Esophagus (tissue), 2 donors: ENCODE measurements at regions not wholly inside any gene's neighbourhood (a gene's known extent, or its start where the extent isn't known, plus 50 kb on each side); places are given as distances from the start of the nearest gene placed in this dataset.

ENCODE experiments used
- H3K27ac ChIP-seq, 2 donors: one replicate each; pipeline ENCODE4 v1.5.1; 2013; ENCODE audit warnings: low read depth in 2 of 2, mild to moderate bottlenecking in 2 of 2, inconsistent platforms in 1 of 2, low read length in 1 of 2, moderate library complexity in 1 of 2
- H3K27me3 ChIP-seq, 2 donors: one replicate each; pipeline ENCODE4 v1.6.1; 2013; ENCODE audit warnings: low read length in 2 of 2, control low read depth in 1 of 2, mild to moderate bottlenecking in 1 of 2; ENCODE audit not compliant: insufficient read depth in 2 of 2, control insufficient read depth in 1 of 2
- H3K36me3 ChIP-seq, 2 donors: one replicate each; pipeline ENCODE4 v1.6.1; 2013; ENCODE audit warnings: low read length in 1 of 2; ENCODE audit not compliant: control insufficient read depth in 2 of 2, insufficient read depth in 2 of 2
- H3K4me1 ChIP-seq, 2 donors: one replicate each; pipeline ENCODE4 v1.6.1; 2013; ENCODE audit warnings: low read length in 1 of 2; ENCODE audit not compliant: control insufficient read depth in 2 of 2, insufficient read depth in 2 of 2
- H3K4me3 ChIP-seq, 2 donors: one replicate each; pipeline ENCODE4 v1.5.1; 2013; ENCODE audit warnings: low read length in 2 of 2, mild to moderate bottlenecking in 2 of 2, low read depth in 1 of 2, moderate library complexity in 1 of 2
- H3K9me3 ChIP-seq, 2 donors: one replicate each; pipeline ENCODE4 v1.6.1; 2013; ENCODE audit warnings: mild to moderate bottlenecking in 2 of 2, low read depth in 1 of 2, low read length in 1 of 2, moderate library complexity in 1 of 2; ENCODE audit not compliant: control insufficient read depth in 2 of 2, insufficient read depth in 1 of 2
- WGBS, 2 donors: extraction: QIAGEN DNeasy Blood & Tissue Kit; methylation state at CpG; one replicate each; pipeline ENCODE4 v1.1.7; 2013; 5-methylcytosine and 5-hydroxymethylcytosine counted together
- donor health status: healthy with polysubstance abuse.
- donor health status: Bipolar disorder and iron deficiency.

GRCh38 chr13:52932649-52933048 lies 84.2 kb upstream of the PCDH8 start:
- Histone ChIP-seq H3K4me1 (no peaks in the 10 kb centered on the region), H3K27ac (no peak overlapping the region), H3K27me3 (no peaks in the 10 kb centered on the region), H3K4me3 (no peak overlapping the region), H3K36me3 (no peaks in the 10 kb centered on the region), H3K9me3 (peaks cover 0 to 2% of the 10 kb centered on the region in 2 donors)
- 77 to 83% methylated on average over 6 of the region's 6 CpGs for WGBS, 2 donors

GRCh38 chr13:52931539-52932431 lies 83.3 kb upstream of the PCDH8 start:
- Histone ChIP-seq H3K27me3 (no peaks in the 10 kb centered on the region), H3K4me1 (no peaks in the 10 kb centered on the region)
- WGBS, 2 donors: 47 to 63% methylated on average over 4 of the region's 4 CpGs

GRCh38 chr13:52931131-52931530 lies 82.7 kb upstream of the PCDH8 start:
- Histone ChIP-seq H3K36me3 (no peaks in the 10 kb centered on the region), H3K4me1 (no peaks in the 10 kb centered on the region), H3K9me3 (no peaks in the 10 kb centered on the region), H3K27me3 (no peaks in the 10 kb centered on the region), H3K4me3 (no peak overlapping the region), H3K27ac (no peak overlapping the region)
- WGBS, 2 donors: 79 to 80% methylated on average over 5 of the region's 5 CpGs

More at GRCh38 chr13:52931539-52932431, 83.3 kb upstream of the PCDH8 start:
- Histone ChIP-seq H3K4me3 (no peak overlapping the region), H3K27ac (no peak overlapping the region), H3K36me3 (no peaks in the 10 kb centered on the region), H3K9me3 (no peaks in the 10 kb centered on the region)

- Histone ChIP-seq H3K36me3 (no peaks in the 10 kb centered on the region), H3K27me3 (no peaks in the 10 kb centered on the region), H3K4me1 (peaks cover 0 to 8% of the 10 kb centered on the region in 2 donors), H3K27ac (no peak overlapping the region), H3K9me3 (no peaks in the 10 kb centered on the region), H3K4me3 (no peak overlapping the region)
- 63 to 66% methylated on average over 2 of the region's 2 CpGs for WGBS, 2 donors
These were observed 81.4 kb upstream of the PCDH8 start for GRCh38 chr13:52929846-52930245.

DNA sequence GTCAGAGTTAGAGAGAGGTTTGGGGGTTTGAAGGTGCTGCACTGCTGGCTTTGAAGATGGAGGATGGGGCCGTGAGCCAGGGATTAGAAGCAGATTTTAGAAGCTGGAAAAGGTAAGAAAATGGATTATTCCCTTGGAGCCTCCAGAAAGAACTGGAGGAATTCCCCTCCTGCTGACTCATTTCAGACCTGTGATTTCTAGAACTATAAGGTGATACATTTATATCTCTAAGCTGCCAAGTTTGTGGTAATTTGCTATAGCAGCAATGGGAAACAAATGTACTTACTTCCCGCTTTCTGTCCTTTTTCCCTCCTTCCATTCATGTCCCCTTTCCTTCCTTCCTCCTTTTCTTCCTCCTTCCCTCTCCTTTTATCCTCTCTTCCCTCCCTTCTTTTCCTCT lies 78.5 kb upstream of the PCDH8 start:
- Histone ChIP-seq H3K27ac (peak overlapping the region in 1 of 2 donors; percentile 41), H3K9me3 (no peaks in the 10 kb centered on the region), H3K36me3 (no peaks in the 10 kb centered on the region), H3K27me3 (no peaks in the 10 kb centered on the region), H3K4me1 (peaks cover 0 to 8% of the 10 kb centered on the region in 2 donors), H3K4me3 (no peak overlapping the region)
- 41 to 70% methylated on average over 2 of the region's 2 CpGs for WGBS, 2 donors

DNA sequence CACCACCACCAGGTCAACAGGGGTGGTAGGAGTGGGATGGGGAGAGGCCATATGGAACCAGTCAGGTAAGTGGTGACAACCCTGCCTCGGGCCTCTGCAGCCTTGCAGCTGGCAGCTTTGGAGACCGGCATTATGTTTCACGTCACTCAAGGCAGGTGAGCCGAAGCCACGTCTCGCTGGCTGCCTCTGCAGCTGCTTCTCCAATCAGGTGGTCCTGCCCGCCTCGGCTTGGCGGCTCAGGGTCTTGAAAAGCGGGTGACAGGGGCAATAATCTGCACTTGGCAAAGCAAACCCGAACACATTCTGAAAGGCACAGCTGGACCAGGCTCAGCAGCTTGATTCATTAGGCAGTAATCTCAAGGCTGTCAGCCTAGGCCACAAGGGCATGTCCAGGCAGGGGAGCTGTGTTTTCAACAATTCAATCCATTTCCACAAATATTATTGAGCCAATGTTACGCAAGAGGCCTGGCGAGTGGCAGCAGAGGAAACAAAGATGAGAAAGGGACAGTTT lies 77.4 kb upstream of the PCDH8 start:
- Histone ChIP-seq H3K36me3 (no peaks in the 10 kb centered on the region), H3K27me3 (no peaks in the 10 kb centered on the region), H3K27ac (peak overlapping the region; percentile 66 to 73), H3K4me3 (no peak overlapping the region), H3K4me1 (peaks cover 0 to 8% of the 10 kb centered on the region in 2 donors), H3K9me3 (no peaks in the 10 kb centered on the region)
- WGBS, 2 donors: 34 to 52% methylated on average over 13 of the region's 13 CpGs

- H3K9me3 ChIP-seq: no peaks in the 10 kb centered on the region
- no peaks in the 10 kb centered on the region for H3K36me3 ChIP-seq
- H3K27me3 ChIP-seq: no peaks in the 10 kb centered on the region
- H3K27ac ChIP-seq: peak overlapping the region; percentile 66 to 73
- no peak overlapping the region for H3K4me3 ChIP-seq
- H3K4me1 ChIP-seq: peaks cover 0 to 8% of the 10 kb centered on the region in 2 donors
- 15 to 51% methylated on average over 2 of the region's 2 CpGs for WGBS, 2 donors
These were observed 76.8 kb upstream of the PCDH8 start for GRCh38 chr13:52925251-52925650.

DNA sequence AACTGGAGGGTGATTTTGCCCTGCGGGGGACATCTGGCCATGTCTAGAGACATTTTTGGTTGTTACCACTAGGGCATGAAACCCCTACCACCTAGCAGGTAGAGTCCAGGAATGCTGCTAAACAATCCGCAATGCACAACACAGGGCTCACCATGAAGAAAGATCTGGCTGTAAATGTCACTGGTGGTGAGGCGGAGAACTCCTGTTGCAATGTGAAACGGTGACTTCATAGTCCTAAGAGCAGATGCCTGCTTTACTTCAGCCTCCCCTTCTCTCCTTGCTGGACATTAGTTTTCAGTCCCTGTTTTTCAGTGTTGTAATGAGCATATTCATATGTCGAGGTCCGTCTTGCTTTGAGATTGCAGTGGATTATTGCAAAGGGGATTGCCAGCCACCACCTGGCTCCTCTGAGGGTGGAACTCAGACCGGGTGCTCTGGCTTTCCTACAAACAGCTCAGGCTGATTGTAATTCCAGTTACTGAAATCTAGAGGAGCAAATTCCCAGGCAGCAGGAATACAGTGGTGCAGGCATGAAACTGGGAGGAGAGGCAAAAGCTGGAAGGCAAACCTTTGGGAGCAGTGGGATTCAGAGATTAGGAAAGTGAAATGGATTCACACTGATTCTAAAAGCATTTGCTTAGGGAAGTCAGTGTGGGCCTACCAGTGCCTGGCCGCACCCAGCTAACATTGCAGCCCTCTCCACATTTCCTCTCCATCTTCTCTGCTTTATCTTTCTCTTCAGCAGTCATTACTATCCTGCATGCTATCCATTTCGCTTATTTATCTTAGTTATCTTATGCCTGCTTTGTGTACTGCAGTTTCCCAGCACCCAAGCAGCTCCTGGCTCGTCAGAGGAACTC lies 76.1 kb upstream of the PCDH8 start:
- peak overlapping the region in 1 of 2 donors; percentile 73 for H3K27ac ChIP-seq
- no peaks in the 10 kb centered on the region for H3K36me3 ChIP-seq
- no peaks in the 10 kb centered on the region for H3K9me3 ChIP-seq
- H3K4me1 ChIP-seq: peaks cover 0 to 8% of the 10 kb centered on the region in 2 donors
- H3K4me3 ChIP-seq: no peak overlapping the region
- H3K27me3 ChIP-seq: no peaks in the 10 kb centered on the region
- WGBS, 2 donors: 67 to 70% methylated on average over 10 of the region's 10 CpGs

DNA sequence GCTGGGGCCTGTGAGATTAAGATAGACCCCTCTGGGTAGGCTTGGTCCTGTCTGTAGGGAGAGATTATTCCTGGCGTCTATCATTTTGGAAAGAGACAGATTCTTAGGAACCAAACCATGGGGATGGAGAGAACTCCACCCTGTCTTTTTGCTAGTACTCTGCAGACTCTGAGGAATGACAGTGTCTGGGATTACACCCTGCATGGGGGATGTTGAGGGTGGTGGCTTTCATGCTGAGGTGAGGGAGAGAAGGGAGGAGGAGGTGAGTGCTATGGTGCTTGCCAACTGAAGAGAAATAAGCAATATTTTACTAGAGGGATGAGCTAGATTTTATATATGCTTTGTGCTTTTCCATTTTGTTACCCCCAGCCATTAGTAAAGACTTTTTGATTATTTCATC lies 74.5 kb upstream of the PCDH8 start:
- Histone ChIP-seq H3K36me3 (no peaks in the 10 kb centered on the region), H3K4me3 (no peak overlapping the region), H3K4me1 (peaks cover 0 to 8% of the 10 kb centered on the region in 2 donors), H3K27me3 (no peaks in the 10 kb centered on the region), H3K27ac (no peak overlapping the region), H3K9me3 (no peaks in the 10 kb centered on the region)
- WGBS, 2 donors: 93 to 95% methylated on average over 1 of the region's 1 CpG
